Superior temporal gyrus (tissue), 1 donor: ENCODE measurements at regions not wholly inside any gene's neighbourhood (a gene's known extent, or its start where the extent isn't known, plus 50 kb on each side); places are given as distances from the start of the nearest gene placed in this dataset.

Experiments used
- DNase-seq: peaks from one replicate; pipeline ENCODE4 v3.0.0-alpha.2; 2016; ENCODE audit errors: extremely low spot score

DNA sequence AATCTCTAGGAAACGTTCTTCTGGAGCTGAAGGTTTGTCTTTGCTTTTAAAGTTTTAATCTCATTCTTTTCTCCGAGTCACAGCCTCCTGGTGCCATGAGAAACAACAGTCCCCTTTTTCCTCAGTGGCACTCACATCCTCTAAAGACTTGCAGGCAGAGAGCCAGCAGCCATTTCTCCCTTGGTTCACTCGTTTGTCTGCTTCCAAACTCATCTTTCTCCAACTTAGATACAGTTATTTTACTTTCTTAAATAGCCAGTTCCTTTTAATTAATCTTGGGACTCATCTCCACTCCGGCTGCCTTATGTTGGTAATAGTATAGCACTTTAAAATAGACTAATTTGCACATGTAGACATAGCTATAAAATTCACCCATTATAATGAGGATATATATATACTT, 555.2 kb downstream of the FGF9 start:
- DNase-seq = no peak

DNA sequence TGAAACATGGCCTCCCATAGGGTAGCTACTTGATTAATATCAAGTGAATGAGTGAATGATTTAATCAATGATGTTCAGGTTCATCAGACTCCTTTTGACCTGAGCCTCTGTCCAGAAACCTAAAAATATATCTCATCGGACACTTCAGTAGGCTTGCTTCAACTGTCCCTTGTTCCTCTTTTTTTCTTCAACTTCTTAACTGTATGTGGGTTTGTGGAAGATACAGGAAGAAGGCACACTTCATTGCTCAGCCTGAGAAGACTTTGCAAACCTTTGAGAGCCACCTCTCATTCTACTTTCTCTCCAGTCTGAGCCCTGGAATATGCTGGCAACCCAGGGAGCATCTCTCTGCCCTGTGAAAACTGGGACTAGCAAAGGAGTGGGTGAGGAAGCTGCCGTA, 557.0 kb downstream of the FGF9 start:
- DNase-seq = no peak

DNA sequence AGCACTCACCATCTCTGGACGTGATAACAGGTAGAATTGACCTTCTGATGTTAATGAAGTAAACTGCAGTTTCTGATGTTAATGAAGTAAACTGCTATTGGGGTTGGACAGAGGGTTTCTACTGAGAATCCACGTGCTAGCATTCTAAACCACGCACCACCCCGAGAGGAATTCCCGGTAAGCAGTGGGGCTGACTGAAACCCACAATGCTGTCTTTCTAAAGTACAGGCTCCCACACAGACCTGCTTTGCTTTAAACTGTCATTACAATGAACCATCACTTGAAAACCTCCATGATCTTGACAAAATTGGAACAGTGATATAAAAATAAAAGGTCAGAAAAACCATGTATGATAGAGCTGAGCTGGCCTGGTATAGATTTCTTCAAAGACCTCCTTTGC, 559.0 kb downstream of the FGF9 start:
- no peak for DNase-seq

DNA sequence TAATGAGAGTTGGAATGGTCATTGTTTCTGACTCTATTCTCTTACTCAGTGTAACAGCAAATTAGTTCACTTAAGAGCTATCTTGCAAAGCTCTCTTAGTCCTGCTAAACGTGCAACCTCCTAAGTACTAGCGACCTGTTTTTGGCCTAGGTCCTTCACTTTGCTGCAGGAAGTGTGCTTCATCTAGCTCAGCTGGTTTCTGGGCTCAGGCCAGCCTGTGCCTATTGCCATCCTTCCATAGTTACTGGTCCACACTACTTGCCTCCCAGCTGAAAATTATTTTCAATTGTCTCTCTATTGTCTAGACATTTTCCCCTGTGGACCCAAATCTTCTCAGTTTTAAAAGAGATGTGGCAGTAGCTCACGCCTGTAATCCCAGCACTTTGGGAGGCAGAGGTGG, 561.3 kb downstream of the FGF9 start:
- no peak for DNase-seq

DNA sequence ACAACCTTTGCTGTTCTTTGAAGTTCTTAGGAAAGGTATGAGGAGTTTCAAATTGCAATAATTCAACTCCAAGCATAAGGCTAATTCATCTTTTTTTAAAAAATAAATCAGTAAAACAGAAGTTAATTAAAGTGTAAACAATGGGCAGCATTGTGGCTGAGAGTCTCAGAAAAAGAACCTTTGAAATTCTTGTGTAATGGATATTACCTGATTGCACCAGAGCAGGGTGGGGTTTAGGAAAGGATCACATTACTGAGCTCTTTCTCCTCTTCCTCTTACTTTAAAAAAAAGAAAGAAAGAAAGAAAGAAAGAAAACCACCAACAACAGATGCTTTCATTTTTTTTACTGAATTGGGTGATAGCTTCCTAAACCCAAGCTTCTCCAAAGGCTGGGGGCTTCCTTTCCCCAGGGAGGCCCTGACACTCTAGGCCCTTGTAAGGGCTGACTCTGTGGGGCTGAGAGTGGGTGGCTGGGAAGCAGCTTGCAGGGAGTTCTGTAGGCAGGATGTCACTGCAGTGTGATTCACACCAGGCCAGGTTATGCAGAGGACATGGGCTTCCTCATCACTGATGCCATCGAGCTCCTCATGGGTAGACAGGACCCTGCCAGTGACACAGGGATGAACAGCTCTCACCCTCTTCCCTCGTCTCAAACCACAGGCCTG, 564.5 kb downstream of the FGF9 start:
- no peak for DNase-seq

DNA sequence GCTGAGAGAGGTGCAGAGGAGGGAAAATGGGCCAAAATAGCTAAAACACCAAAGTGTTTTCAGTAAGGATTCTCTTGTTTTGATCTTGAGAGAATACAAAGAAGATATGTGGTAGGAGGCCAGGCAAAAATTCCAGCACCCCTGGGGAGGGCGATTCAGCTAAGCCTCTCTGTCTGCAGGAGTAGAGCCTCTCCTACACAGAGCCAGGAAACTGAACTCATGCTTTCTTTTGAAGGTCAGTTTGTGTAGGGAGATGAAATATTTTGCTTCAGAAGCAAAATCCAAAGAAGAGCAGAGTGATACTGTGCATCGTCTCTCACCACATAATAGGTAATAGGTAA, 565.0 kb downstream of the FGF9 start:
- DNase-seq = no peak

DNA sequence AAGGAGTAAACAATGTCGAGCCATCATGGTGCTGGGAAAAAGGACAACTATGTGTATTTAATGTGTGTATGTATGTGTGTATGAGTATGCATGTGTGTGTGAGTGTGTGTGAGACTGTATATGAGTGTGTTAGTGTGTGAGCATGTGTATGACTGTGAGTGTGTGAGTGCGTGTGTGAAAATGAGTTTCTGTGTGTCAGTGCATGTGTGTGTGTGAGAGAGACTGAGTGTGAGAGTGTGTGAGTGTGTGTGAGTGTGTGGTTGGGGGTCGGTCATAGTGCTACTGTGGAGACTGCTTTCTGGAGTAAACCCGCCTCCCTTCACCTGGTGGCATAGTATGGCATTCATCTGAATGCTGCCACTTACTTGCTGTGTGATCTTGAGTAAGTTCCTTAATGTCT, 567.4 kb downstream of the FGF9 start:
- DNase-seq = no peak

DNA sequence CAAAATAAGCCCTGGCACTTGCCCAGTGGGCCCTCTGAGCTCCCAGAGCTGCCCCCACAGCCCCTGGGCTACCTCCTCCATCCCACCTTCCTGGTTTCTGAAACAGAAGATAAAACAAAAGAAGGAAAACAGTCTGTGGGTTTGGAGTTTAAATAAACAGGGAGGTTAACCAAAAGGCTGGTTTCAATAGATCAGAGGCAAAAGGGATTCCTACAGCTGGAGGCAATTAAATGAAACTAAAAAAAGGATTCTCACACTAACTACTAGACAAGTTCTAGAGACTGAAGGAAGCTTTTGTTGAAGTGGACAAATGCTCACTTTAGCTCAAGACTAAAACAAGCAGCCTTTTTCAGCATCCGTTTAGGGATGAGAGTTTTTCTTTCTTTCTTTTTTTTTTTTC, 569.8 kb downstream of the FGF9 start:
- no peak for DNase-seq

DNA sequence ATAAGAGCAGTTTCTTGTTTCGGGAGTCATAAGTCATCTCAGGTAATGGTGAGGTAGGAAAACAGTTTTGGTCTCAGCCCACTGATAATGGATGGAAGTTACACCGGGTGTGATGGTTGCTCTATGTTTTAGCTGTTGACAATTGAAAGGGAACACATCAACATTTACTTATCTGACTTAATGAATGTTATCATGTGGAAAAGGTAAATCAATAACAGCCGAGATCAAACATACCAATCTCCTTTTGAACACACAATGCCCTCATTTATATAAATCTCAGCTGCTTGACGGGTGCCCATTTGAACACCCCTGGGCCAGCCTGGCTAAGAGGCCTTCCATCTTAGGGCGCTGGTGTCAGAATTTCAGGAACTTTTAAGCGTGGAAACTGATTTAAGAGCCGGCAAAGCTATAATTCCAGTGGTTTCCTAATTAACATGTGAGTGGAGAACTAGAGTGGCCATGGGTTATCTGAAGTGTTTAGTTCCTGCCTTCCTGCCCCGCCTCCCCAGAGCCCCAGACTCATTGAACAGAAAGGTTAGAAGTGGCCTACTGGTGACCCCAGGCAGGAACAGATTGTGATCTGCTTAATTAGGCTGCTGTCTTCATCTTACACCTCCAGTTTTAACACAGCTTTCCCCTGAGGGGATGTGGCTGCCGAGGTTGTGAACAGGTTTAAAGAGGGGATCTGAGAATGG, 572.7 kb downstream of the FGF9 start:
- no peak for DNase-seq

DNA sequence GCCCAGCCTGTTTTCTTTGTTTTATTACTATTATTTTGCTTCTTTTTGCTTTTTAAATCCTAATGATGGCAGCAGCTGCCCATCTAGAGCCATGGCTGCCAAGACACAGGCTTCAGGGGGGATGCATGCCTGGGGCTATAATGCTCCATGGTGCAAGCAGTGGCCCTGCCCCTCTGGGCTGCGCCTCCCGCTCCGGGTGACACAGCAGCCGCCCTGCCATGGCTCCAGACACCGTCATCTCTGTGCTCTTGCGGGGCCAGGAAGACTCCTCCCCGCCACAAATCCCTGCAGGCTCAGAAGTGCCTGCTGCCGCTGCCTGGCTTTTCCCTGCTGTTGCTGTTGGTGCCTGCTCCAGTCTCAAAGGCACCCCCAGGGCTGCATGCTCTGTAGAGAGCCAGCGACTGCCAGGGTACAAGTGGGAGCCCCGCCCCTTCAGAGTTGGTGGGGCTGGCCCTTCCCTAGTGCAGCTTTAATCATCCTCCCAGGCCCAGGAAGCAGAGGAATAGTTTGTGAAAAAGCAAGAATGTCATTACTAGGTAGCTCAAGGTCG, 581.5 kb downstream of the FGF9 start:
- no peak for DNase-seq

DNA sequence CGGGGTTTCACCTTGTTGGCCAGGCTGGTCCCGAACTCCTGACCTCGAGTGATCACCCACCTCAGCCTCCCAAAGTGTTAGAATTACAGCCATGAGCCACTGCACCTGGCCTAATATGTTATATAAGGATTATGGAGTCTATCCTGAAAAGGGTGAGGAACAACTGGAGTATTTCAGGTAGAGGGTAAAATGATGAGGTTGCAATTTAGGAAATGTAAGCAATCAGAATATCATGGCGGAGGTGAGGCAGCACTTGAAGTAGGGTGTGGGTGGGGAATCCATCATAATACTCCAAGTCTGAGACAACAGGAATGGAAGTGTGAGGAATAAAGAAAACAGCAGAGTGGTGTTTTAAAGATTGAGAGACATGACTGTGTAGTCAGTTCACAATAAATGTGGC, 582.2 kb downstream of the FGF9 start:
- no peak for DNase-seq

DNA sequence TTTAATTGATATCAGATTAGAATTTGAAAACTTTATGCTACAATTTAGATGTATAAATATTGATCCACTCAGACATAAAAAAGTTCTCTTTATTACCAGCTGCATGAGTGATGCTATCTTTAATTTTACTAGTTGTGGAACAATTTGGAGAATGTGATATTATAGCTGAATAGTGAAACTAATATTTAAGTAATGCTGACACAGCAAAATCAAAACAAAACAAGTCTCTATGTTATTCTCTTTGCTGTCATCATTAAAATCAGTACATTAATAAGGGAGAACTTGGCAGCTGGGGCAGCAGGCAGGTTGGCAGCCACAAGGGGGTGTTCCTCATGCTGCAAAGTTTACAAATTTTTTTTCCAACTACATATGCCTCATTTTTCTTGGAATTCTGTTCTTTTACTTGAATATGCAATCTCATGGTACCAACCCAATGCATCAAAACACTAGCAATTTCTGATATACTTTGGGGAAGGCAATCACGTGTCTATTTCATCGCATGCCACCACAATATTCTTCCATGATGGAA, 585.3 kb downstream of the FGF9 start:
- no peak for DNase-seq

DNA sequence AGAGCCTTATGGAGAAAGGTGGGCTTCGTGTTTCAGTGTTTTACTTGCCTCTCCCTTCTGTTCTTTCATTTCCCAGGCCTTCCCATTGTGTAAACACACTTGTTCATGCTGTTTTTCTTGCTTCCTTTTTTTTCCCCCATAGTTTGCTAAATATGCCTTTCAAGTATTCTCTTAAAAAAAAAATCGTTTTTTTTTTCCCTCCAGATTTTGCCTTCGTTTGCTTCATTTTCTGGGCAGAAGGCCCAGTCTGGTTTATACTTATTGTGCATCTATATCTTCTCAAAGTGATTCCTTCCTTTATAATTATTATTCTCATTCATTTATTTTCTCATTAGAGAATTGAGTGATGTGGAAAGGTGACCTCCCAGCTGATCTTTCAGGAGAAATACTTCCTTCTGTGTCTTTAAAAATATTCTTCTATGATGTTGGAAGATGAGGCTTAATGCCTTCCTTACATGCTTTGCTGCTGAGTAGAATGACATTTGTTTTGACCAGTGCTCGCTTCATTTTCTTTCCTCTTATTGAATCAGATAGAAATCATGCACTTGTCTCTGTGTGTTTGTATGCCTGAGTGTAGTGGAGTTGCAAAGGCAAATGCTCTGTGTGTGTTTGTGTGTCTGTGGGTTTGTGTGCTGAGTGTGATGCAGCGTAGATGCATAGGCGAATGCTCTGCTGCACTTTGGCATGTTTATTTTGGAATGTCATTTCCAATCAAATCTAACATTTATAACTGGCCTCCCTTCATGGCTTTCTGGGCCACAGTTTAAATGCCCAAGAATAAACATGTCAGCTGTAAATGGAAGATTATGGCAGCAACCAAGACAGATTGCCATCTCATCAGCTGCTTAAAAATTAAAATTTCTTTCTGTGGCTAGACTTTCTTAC, 591.4 kb downstream of the FGF9 start:
- DNase-seq = no peak

DNA sequence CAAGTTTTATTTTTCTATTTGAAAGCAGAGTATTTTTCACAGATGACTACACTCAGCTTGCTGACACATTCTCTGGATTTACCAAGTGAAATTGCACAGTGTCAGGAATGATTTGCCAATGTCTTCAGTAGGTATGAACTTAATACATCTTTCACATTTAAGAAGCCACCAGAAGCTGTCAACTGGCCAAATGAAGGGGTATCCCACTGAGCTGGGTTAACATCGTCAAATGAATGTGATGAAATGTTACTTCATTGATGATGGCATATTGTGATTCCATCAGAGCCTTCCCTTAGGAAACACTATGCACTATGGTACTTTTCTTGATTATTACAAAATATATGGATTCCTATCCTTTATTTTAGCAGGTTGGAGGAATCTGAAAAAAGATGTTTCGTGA, 592.3 kb downstream of the FGF9 start:
- DNase-seq = no peak

DNA sequence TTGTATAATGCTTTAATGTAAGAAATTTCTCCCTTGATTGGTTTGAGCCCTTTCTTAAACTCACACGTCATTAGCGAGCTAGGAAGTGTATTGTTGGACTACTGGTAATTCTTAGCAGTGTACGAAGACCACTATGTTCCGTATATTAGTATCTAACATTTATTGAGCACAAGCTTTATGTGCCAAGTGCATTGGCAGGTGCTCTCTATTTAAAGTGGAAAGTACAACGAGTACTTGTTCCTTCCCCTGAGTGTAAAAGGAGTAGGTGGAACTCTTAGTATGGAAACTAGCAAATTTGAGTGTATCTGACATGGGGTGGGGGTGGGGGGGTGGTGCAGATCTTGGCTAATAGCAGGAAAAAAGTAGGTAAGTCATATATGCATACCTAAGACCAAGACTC, 594.7 kb downstream of the FGF9 start:
- DNase-seq = no peak

DNA sequence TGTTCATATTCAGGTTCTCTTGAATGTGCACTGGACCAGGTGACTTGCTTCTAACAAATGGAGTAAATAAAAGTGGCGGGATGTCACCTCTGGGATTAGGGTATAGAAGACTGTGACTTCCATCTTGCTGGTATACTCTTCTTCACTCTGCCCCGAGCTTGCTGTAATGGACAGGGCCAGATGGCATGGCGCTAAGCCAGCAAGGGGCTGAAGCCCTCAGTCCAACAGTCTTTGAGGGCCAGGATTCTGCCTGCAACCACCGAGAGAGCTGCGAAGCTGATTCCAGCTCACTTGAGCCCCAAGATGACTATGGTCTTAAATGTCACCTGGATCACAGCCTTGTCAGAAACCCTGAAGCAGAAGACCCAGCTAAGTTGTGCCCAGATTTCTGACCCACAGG, 600.0 kb downstream of the FGF9 start:
- no peak for DNase-seq

DNA sequence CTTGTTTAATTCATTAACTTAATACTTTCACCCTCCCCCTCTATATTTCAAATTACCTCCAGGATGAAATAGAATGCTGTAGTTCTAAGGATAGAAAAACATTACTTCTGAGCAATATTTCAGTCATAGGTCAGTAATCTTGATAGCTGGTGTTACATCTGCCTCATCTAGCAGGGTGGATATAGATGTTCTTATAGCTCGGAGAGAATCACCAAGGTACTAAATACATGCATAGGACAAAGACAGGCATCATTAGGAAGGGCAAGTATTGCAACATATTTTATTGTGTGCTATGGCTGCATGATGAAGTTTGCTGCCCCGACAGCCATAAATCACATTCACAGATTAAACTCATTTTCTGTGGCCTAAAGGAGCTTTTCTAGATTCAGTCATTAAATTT, 601.0 kb downstream of the FGF9 start:
- DNase-seq = no peak

DNA sequence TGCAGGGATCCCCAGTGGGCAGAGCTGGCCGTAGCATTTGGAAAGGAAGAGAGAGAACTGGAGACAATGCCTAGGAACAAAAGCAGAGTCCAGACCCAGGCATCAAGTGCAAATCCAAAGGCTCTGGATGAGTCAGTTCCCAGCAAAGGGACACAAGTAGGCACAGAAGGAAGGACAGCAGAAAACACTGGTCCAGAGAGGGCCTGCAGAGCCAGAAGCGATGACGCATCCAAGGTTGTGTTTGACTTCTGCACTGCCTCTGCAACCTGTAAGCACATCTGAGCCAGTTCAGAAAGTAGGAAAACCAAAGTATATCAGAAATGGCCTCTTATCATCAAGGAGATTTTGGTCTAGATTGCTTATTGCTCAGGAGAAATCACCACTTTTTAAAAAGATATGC, 604.5 kb downstream of the FGF9 start:
- no peak for DNase-seq

DNA sequence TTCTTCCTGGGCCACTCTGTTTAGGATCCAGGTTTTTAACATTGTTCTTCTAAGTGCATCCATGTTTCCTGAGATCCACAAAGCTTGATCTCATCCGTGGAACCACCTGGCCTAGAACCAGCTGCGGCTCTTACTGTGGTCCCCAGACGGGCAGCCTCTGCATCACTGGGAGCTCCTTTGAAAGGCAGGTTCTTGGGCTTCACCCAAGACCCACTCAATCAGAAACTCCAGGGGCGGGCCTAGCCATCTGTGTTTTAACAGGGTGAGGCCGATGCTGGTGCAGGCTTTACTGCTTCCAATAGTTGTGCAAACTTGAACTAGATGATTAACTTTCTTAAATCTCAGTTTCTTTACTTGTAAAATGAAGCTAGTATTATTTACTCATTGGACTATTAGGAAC, 605.7 kb downstream of the FGF9 start:
- no peak for DNase-seq

DNA sequence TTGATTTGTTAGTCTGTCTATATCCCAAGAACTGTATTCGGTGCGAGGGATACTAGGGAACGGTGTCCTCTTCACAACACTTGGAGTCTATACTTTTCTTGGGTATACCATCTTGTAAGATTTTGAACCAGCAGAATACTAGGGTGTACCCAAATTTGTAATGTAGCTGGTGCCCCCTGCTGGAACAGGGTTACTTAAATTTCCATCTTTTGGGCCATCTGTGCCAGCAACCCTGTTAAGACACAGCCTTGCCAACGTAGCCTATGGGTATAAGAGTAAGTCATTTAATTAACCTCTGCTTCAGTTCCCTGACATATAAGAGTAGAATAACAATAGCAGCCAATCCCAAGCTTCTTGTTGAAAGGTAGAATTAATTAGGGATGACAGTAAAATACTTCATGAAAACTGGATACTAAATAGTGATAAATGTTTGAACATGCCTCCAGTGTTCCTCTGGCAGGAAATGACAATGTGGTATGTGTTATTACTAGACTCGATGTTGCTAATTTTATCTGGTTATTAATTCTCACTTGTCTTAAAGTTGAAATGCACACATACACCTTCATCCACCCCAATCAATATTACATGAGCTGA, 607.6 kb downstream of the FGF9 start:
- DNase-seq = peak; percentile 45

DNA sequence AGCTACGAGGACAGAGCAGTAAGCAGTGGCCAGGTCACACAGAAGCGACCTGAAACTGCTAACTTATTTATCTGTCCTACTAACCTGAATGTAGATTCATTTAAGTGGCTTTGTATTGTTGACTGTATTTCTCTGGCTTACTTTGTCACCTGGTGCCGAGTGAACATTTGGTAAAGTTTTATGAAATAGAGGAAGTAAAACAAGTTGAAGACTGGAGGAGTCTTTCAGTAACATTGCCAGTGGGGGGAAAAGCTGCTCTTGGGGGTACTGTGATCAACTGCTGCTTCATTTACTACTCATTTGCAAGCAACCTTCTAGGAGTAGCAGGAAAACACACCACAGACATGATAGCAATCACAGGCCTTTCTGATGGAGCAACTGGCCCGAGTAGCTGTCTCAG, 615.0 kb downstream of the FGF9 start:
- DNase-seq = no peak

DNA sequence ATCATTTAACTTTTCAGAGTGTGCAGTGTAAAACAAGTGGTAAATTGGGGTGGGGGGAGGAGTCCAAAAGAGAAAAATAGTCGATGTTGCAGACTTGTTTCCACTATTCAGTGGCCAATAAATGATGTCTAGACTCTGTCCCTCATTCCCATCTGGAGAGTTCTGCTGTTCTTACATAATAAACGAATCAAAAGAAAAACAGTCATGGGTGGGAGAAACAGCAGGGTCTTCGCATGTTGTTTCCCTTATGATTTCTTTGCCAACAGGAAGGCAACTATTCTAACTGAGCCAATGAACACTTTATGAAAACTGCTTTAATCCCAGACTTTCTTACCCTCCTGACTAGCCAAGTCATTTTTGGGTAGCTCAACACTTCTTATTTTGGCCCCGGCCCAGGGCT, 615.5 kb downstream of the FGF9 start:
- no peak for DNase-seq
